B cell (primary cell): ENCODE measurements at regions not wholly inside any gene's neighbourhood (a gene's known extent, or its start where the extent isn't known, plus 50 kb on each side); places are given as distances from the start of the nearest gene placed in this dataset.

Experiments used
- ATAC-seq: fragments of 200-7000 bp; cut with Tn5 transposase; one replicate; pipeline ENCODE4 v1.10.0; 2021; ENCODE audit warnings: low read depth, mild to moderate bottlenecking, moderate number of reproducible peaks, moderate library complexity
- CTCF ChIA-PET: fragments of 350-600 bp; sonication (Branson Sonifier 250); formaldehyde crosslinking; loops from one replicate; lab custom pipeline; 2021; ENCODE audit warnings: antibody characterized with exemption, inconsistent platforms; lab: Charles Lee
- POLR2A ChIA-PET: fragments of 350-600 bp; sonication (Branson Sonifier 250); formaldehyde crosslinking; loops from one replicate; lab custom pipeline; 2021; ENCODE audit warnings: antibody characterized with exemption; lab: Charles Lee
- DNase-seq: peaks from one replicate; pipeline ENCODE4 v3.0.0; 2013
- H2AFZ ChIP-seq: 2 replicates; pipeline ENCODE4 v1.6.1; 2012; ENCODE audit warnings: mild to moderate bottlenecking, low read depth, low read length; ENCODE audit not compliant: insufficient read depth, poor library complexity, severe bottlenecking
- H3K27ac ChIP-seq, 2 donors: 1 replicate in 1 of 2; 2 replicates in 1 of 2; pipeline ENCODE4 v1.5.1; 2012 to 2013; ENCODE audit warnings: low read length in 2 of 2, mild to moderate bottlenecking in 2 of 2, moderate library complexity in 1 of 2
- H3K27me3 ChIP-seq, 4 experiments: fragments of 200-600 bp in 1 of 4; sonication (generic) in 1 of 4; replicated peaks in 1 of 4; 1 replicate in 2 of 4; 2 replicates in 2 of 4; pipeline versions ENCODE4 v1.6.1 to v1.7.0; 2013 to 2016; ENCODE audit warnings: low read length in 3 of 4, mild to moderate bottlenecking in 2 of 4, mixed read lengths in 1 of 4, moderate library complexity in 1 of 4; ENCODE audit not compliant: insufficient read depth in 4 of 4, control insufficient read depth in 3 of 4; ENCODE audit errors: control extremely low read depth in 1 of 4
- H3K36me3 ChIP-seq, 2 experiments: replicated peaks in 1 of 2; 1 replicate in 1 of 2; 2 replicates in 1 of 2; pipeline versions ENCODE4 v1.6.1 to v1.7.1; 2013; ENCODE audit warnings: low read length in 1 of 2; ENCODE audit not compliant: insufficient read depth in 2 of 2, control insufficient read depth in 1 of 2; ENCODE audit errors: control extremely low read depth in 1 of 2, extremely low read depth in 1 of 2
- H3K4me1 ChIP-seq, 2 donors: fragments of 200-600 bp in 1 of 2; sonication (generic) in 1 of 2; 1 replicate in 1 of 2; 2 replicates in 1 of 2; pipeline versions ENCODE4 v1.5.1 to v1.6.1; 2013 to 2017; ENCODE audit warnings: low read length in 2 of 2; ENCODE audit not compliant: control insufficient read depth in 2 of 2, insufficient read depth in 2 of 2
- H3K4me2 ChIP-seq: replicated peaks from 2 replicates; pipeline ENCODE3; 2012; ENCODE audit warnings: mild to moderate bottlenecking, low read depth, low read length; ENCODE audit not compliant: poor library complexity, severe bottlenecking
- H3K4me3 ChIP-seq, 5 experiments: fragments of 200-600 bp in 1 of 5; sonication (generic) in 1 of 5; 1 replicate in 3 of 5; 2 replicates in 2 of 5; pipeline versions ENCODE4 v1.5.1 to v1.7.0; 2011 to 2016; ENCODE audit warnings: low read length in 4 of 5, mild to moderate bottlenecking in 4 of 5, low read depth in 2 of 5, control low read depth in 1 of 5, moderate library complexity in 1 of 5; ENCODE audit not compliant: insufficient read depth in 1 of 5; ENCODE audit errors: control extremely low read depth in 1 of 5, extremely low read depth in 1 of 5
- H3K79me2 ChIP-seq: fragments of 200-600 bp; sonication (generic); one replicate; pipeline ENCODE4 v1.6.0; 2016; ENCODE audit warnings: low read length; ENCODE audit not compliant: control insufficient read depth, insufficient read depth
- H3K9ac ChIP-seq: fragments of 200-600 bp; sonication (generic); 2 replicates; pipeline ENCODE4 v1.6.1; 2017; ENCODE audit warnings: mild to moderate bottlenecking, low read length, moderate library complexity
- H3K9me3 ChIP-seq, 3 donors: one replicate each; pipeline versions ENCODE4 v1.6.1 to v1.7.1; 2013; ENCODE audit warnings: low read length in 2 of 3; ENCODE audit not compliant: control insufficient read depth in 2 of 3, insufficient read depth in 1 of 3; ENCODE audit errors: control extremely low read depth in 1 of 3
- H4K20me1 ChIP-seq: 2 replicates; pipeline ENCODE4 v1.6.0; 2012; ENCODE audit warnings: mild to moderate bottlenecking, low read length; ENCODE audit not compliant: insufficient read depth, control insufficient read depth, poor library complexity, severe bottlenecking
- H3K27ac Mint-ChIP-seq: one replicate; pipeline ENCODE4 v1.8.0; 2021; ENCODE audit warnings: mixed read lengths
- H3K27me3 Mint-ChIP-seq: one replicate; pipeline ENCODE4 v1.8.0; 2021; ENCODE audit warnings: mixed read lengths
- H3K4me1 Mint-ChIP-seq: one replicate; pipeline ENCODE4 v1.8.0; 2021; ENCODE audit warnings: mixed read lengths
- H3K4me3 Mint-ChIP-seq: one replicate; pipeline ENCODE4 v1.8.0; 2021; ENCODE audit warnings: mixed read lengths
- H3K9me3 Mint-ChIP-seq: one replicate; pipeline ENCODE4 v1.8.0; 2022; ENCODE audit warnings: mixed read lengths; ENCODE audit not compliant: insufficient read depth
- EZH2 ChIP-seq: IDR thresholded peaks from 2 replicates; pipeline ENCODE4 v1.6.1; 2012; ENCODE audit warnings: borderline replicate concordance, low read depth, mild to moderate bottlenecking, moderate library complexity, low read length; ENCODE audit not compliant: insufficient read depth, poor library complexity, severe bottlenecking
- WGBS: methylation state at CpG from one replicate; pipeline ENCODE4 v1.1.5; 2013; ENCODE audit warnings: missing lambda C conversion rate; ENCODE audit not compliant: insufficient coverage; 5-methylcytosine and 5-hydroxymethylcytosine counted together
- intact Hi-C: fragments of 100-400 bp; cut with micrococcal nuclease; formaldehyde crosslinking; loops from one replicate; pipeline ENCODE4 v1.10.0; 2022
- TF ChIP-seq, protein P1 (sequence below): fragments of 200-600 bp; IDR thresholded peaks from one replicate; pipeline ENCODE4 v1.8.0; 2022; ENCODE audit warnings: antibody characterized with exemption, mild to moderate bottlenecking

GRCh38 chr3:67819447-67819846, 165.0 kb upstream of the SUCLG2 start:
- ATAC-seq (no peak), DNase-seq (no peak)
- Mint-ChIP-seq H3K27ac (no peak overlapping the region), H3K27me3 (no peaks in the 10 kb centered on the region), H3K4me1 (no peaks in the 10 kb centered on the region), H3K4me3 (no peak overlapping the region), H3K9me3 (no peaks in the 10 kb centered on the region)
- H3K4me3 ChIP-seq = no peak overlapping the region
- no peaks in the 10 kb centered on the region for H3K9me3 ChIP-seq
- no peaks in the 10 kb centered on the region for H3K27me3 ChIP-seq
- no peaks in the 10 kb centered on the region for H3K4me1 ChIP-seq
- no peak overlapping the region for H3K27ac ChIP-seq
- H3K9ac ChIP-seq = no peak overlapping the region
- no peaks in the 10 kb centered on the region for H3K79me2 ChIP-seq
- no peak overlapping the region for H2AFZ ChIP-seq
- no CpG with 5 or more reads among the region's 1 CpG for WGBS
- POLR2A ChIA-PET = no interaction called here
- no peak for TF ChIP-seq EZH2
- no peaks in the 10 kb centered on the region for H4K20me1 ChIP-seq
- H3K36me3 ChIP-seq = no peaks in the 10 kb centered on the region
- H3K4me2 ChIP-seq = no peak overlapping the region
- CTCF ChIA-PET = no interaction called here
- intact Hi-C loops = no loop called here

- no peaks in the 10 kb centered on the region for H3K79me2 ChIP-seq
These were observed 155.0 kb upstream of the SUCLG2 start for GRCh38 chr3:67809370-67809935.

More at GRCh38 chr3:67809370-67809935, 155.0 kb upstream of the SUCLG2 start:
- ATAC-seq (no peak), DNase-seq (no peak)
- CTCF ChIA-PET = no interaction called here
- Histone ChIP-seq H3K36me3 (no peaks in the 10 kb centered on the region), H4K20me1 (no peaks in the 10 kb centered on the region), H3K27ac (no peak overlapping the region), H2AFZ (no peak overlapping the region), H3K4me1 (no peaks in the 10 kb centered on the region), H3K4me2 (no peak overlapping the region), H3K9ac (no peak overlapping the region), H3K27me3 (no peaks in the 10 kb centered on the region), H3K4me3 (no peak overlapping the region), H3K9me3 (peaks cover 0 to 8% (median 0%) of the 10 kb centered on the region in 3 donors)
- TF ChIP-seq, protein P1, sequence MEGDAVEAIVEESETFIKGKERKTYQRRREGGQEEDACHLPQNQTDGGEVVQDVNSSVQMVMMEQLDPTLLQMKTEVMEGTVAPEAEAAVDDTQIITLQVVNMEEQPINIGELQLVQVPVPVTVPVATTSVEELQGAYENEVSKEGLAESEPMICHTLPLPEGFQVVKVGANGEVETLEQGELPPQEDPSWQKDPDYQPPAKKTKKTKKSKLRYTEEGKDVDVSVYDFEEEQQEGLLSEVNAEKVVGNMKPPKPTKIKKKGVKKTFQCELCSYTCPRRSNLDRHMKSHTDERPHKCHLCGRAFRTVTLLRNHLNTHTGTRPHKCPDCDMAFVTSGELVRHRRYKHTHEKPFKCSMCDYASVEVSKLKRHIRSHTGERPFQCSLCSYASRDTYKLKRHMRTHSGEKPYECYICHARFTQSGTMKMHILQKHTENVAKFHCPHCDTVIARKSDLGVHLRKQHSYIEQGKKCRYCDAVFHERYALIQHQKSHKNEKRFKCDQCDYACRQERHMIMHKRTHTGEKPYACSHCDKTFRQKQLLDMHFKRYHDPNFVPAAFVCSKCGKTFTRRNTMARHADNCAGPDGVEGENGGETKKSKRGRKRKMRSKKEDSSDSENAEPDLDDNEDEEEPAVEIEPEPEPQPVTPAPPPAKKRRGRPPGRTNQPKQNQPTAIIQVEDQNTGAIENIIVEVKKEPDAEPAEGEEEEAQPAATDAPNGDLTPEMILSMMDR = no peak
- TF ChIP-seq EZH2 = no peak
- intact Hi-C loops = no loop called here
- no peak overlapping the region for H3K27ac Mint-ChIP-seq
- H3K4me1 Mint-ChIP-seq = no peaks in the 10 kb centered on the region
- POLR2A ChIA-PET = no interaction called here
- WGBS = 60% methylated on average over 1 of the region's 4 CpGs
- H3K27me3 Mint-ChIP-seq = peaks cover 10% of the 10 kb centered on the region
- H3K4me3 Mint-ChIP-seq = no peak overlapping the region
- no peaks in the 10 kb centered on the region for H3K9me3 Mint-ChIP-seq
